ENCODE measurements at regions not wholly inside any gene's neighbourhood (a gene's known extent, or its start where the extent isn't known, plus 50 kb on each side); places are given as distances from the start of the nearest gene placed in this dataset.

- Histone ChIP-seq H3K27ac (ENCODE audit: low read length) (no peak overlapping the region), H3K4me3 (ENCODE audit: low read length) (no peak overlapping the region), H3K4me2 (ENCODE audit: low read length) (no peak overlapping the region), H2AFZ (ENCODE audit: low read length) (no peak overlapping the region), H3K79me2 (ENCODE audit: low read length) (no peaks in the 10 kb centered on the region), H3K27me3 (ENCODE audit: low read length) (no peaks in the 10 kb centered on the region), H4K20me1 (ENCODE audit: low read length) (no peaks in the 10 kb centered on the region), H3K4me1 (ENCODE audit: insufficient read depth, low read length) (peaks cover 24% of the 10 kb centered on the region), H3K9me2 (replicated peaks; ENCODE audit: low read length) (no peaks in the 10 kb centered on the region), H3F3A (ENCODE audit: low read length, unreplicated experiment) (no peaks in the 10 kb centered on the region), H3K9ac (ENCODE audit: low read length) (no peak overlapping the region), H3K36me3 (ENCODE audit: low read depth, low read length) (no peaks in the 10 kb centered on the region), H3K9me3 (ENCODE audit: low read length) (no peaks in the 10 kb centered on the region)
- ATAC-seq: no peak
- intact Hi-C loops (cut with micrococcal nuclease): loop anchor here (2.0 to 10.0 kb wide), 3 partner anchors 265 to 535 kb away; no protein-coding TSS in a partner anchor
- TF ChIP-seq CTCF (conservative IDR thresholded peaks at IDR 0.05; ENCODE audit: low read depth, low read length) (peak; percentile 89), EZH2 (IDR thresholded peaks at IDR 0.05; ENCODE audit: low read length, unreplicated experiment) (no peak), EZH2phosphoT487 (IDR thresholded peaks at IDR 0.05; ENCODE audit: borderline replicate concordance, low read length) (no peak)
- ChIA-PET CTCF (no interaction called here), POLR2A (ENCODE audit: unreplicated experiment) (no interaction called here)
- DNase-seq: peak; percentile 76
- no TSS peak for BruUV-seq (replicated peaks)
These were observed 131.7 kb upstream of the MLIP start for GRCh38 chr6:53979468-53980067.

GRCh38 chr6:53982366-53983050 lies 128.7 kb upstream of the MLIP start:
- Histone ChIP-seq H3K4me3 (ENCODE audit: low read length) (no peak overlapping the region), H3K9me3 (ENCODE audit: low read length) (no peaks in the 10 kb centered on the region), H3F3A (ENCODE audit: low read length, unreplicated experiment) (no peaks in the 10 kb centered on the region), H3K9me2 (replicated peaks; ENCODE audit: low read length) (no peaks in the 10 kb centered on the region), H4K20me1 (ENCODE audit: low read length) (no peaks in the 10 kb centered on the region), H3K36me3 (ENCODE audit: low read depth, low read length) (no peaks in the 10 kb centered on the region), H3K27ac (ENCODE audit: low read length) (peak overlapping the region; percentile 94), H3K27me3 (ENCODE audit: low read length) (no peaks in the 10 kb centered on the region), H3K79me2 (ENCODE audit: low read length) (no peaks in the 10 kb centered on the region), H3K4me1 (ENCODE audit: insufficient read depth, low read length) (peaks cover 45% of the 10 kb centered on the region), H3K4me2 (ENCODE audit: low read length) (peak overlapping the region; percentile 3; the same call in 1 of the 2 replicates), H2AFZ (ENCODE audit: low read length) (no peak overlapping the region), H3K9ac (ENCODE audit: low read length) (peak overlapping the region; percentile 15; the same call in 1 of the 2 replicates)
- DNase-seq (peak; percentile 67), ATAC-seq (no peak)
- BruUV-seq (replicated peaks): no TSS peak
- CTCF ChIA-PET: no interaction called here
- POLR2A ChIA-PET (ENCODE audit: unreplicated experiment): no interaction called here
- intact Hi-C loops (cut with micrococcal nuclease): loop anchor here (10.0 kb wide), 2 partner anchors 382 to 532 kb away; no protein-coding TSS in a partner anchor
- TF ChIP-seq EZH2phosphoT487 (IDR thresholded peaks at IDR 0.05; ENCODE audit: borderline replicate concordance, low read length) (no peak), CTCF (conservative IDR thresholded peaks at IDR 0.05; ENCODE audit: low read depth, low read length) (no peak), EZH2 (IDR thresholded peaks at IDR 0.05; ENCODE audit: low read length, unreplicated experiment) (no peak)

GRCh38 chr6:53983301-53983700 lies 127.9 kb upstream of the MLIP start:
- ATAC-seq: no peak
- H3K9me2 ChIP-seq (replicated peaks; ENCODE audit: low read length): no peaks in the 10 kb centered on the region
- intact Hi-C loops (cut with micrococcal nuclease): loop anchor here (10.0 kb wide), 2 partner anchors 382 to 532 kb away; no protein-coding TSS in a partner anchor
- TF ChIP-seq EZH2 (IDR thresholded peaks at IDR 0.05; ENCODE audit: low read length, unreplicated experiment) (no peak), CTCF (conservative IDR thresholded peaks at IDR 0.05; ENCODE audit: low read depth, low read length) (no peak), EZH2phosphoT487 (IDR thresholded peaks at IDR 0.05; ENCODE audit: borderline replicate concordance, low read length) (no peak)
- peak overlapping the region; percentile 15; the same call in 1 of the 2 replicates for H3K9ac ChIP-seq (ENCODE audit: low read length)
- H3K9me3 ChIP-seq (ENCODE audit: low read length): no peaks in the 10 kb centered on the region
- peaks cover 45% of the 10 kb centered on the region for H3K4me1 ChIP-seq (ENCODE audit: insufficient read depth, low read length)
- ChIA-PET CTCF (no interaction called here), POLR2A (ENCODE audit: unreplicated experiment) (no interaction called here)
- DNase-seq: no peak
- no peak overlapping the region for H2AFZ ChIP-seq (ENCODE audit: low read length)
- no TSS peak for BruUV-seq (replicated peaks)
- peak overlapping the region; percentile 3; the same call in 1 of the 2 replicates for H3K4me2 ChIP-seq (ENCODE audit: low read length)
- H3K27ac ChIP-seq (ENCODE audit: low read length): peak overlapping the region; percentile 94
- no peaks in the 10 kb centered on the region for H3F3A ChIP-seq (ENCODE audit: low read length, unreplicated experiment)
- no peaks in the 10 kb centered on the region for H4K20me1 ChIP-seq (ENCODE audit: low read length)
- H3K27me3 ChIP-seq (ENCODE audit: low read length): no peaks in the 10 kb centered on the region
- no peak overlapping the region for H3K4me3 ChIP-seq (ENCODE audit: low read length)
- no peaks in the 10 kb centered on the region for H3K36me3 ChIP-seq (ENCODE audit: low read depth, low read length)
- no peaks in the 10 kb centered on the region for H3K79me2 ChIP-seq (ENCODE audit: low read length)

All from PC-3 (cell line).